HG03039 (cell line): ENCODE measurements at regions not wholly inside any gene's neighbourhood (a gene's known extent, or its start where the extent isn't known, plus 50 kb on each side); places are given as distances from the start of the nearest gene placed in this dataset.
"Not testable (repeated sequence)": the region's sequence is repeated elsewhere in the genome, so short reads cannot be mapped to it uniquely, and the experiment has no call there.

Source experiments
- ATAC-seq: cut with Tn5 transposase; IDR thresholded peaks from one replicate; pipeline ENCODE4 v1.9.1; 2021; ENCODE audit warnings: mild to moderate bottlenecking, moderate library complexity; ENCODE audit not compliant: unreplicated experiment

- no peak for ATAC-seq
Observed at GRCh38 chr21:31609081-31609480, 50.4 kb upstream of the SOD1 start.

- no peak for ATAC-seq
Observed at GRCh38 chr21:31607791-31608190, 51.7 kb upstream of the SOD1 start.

GRCh38 chr21:31606081-31606874, 53.2 kb upstream of the SOD1 start:
- no peak for ATAC-seq

GRCh38 chr21:31604591-31605190, 54.8 kb upstream of the SOD1 start:
- peak; percentile 62 for ATAC-seq

GRCh38 chr21:31599563-31599962, 59.9 kb upstream of the SOD1 start:
- no peak for ATAC-seq

- ATAC-seq: no peak
Observed at GRCh38 chr21:31599013-31599412, 60.5 kb upstream of the SOD1 start.

- no peak for ATAC-seq
Observed at GRCh38 chr21:31597683-31598082, 61.8 kb upstream of the SOD1 start.

GRCh38 chr21:31596055-31596454, 63.4 kb upstream of the SOD1 start:
- ATAC-seq: no peak

- no peak for ATAC-seq
Observed at GRCh38 chr21:31594726-31595125, 64.8 kb upstream of the SOD1 start.

GRCh38 chr21:31594279-31594678, 65.2 kb upstream of the SOD1 start:
- ATAC-seq: no peak

GRCh38 chr21:31592963-31593560, 66.4 kb upstream of the SOD1 start:
- no peak for ATAC-seq

GRCh38 chr21:31592516-31592915, 67.0 kb upstream of the SOD1 start:
- no peak for ATAC-seq

- ATAC-seq: no peak
Observed at GRCh38 chr21:31589820-31590219, 69.7 kb upstream of the SOD1 start.

GRCh38 chr21:31586118-31586517, 73.4 kb upstream of the SOD1 start:
- no peak for ATAC-seq

- not testable (repeated sequence) for ATAC-seq
Observed at GRCh38 chr21:31583937-31584336, 75.6 kb upstream of the SOD1 start.

GRCh38 chr21:31583498-31583897, 76.0 kb upstream of the SOD1 start:
- no peak for ATAC-seq

- no peak for ATAC-seq
Observed at GRCh38 chr21:31580866-31581276, 78.6 kb upstream of the SOD1 start.

- ATAC-seq: no peak
Observed at GRCh38 chr21:31577271-31577670, 82.2 kb upstream of the SOD1 start.

GRCh38 chr21:31576428-31576827, 83.1 kb upstream of the SOD1 start:
- no peak for ATAC-seq

GRCh38 chr21:31573217-31573616, 86.3 kb upstream of the SOD1 start:
- no peak for ATAC-seq

- no peak for ATAC-seq
Observed at GRCh38 chr21:31571879-31572278, 87.6 kb upstream of the SOD1 start.
